ENCODE measurements at regions not wholly inside any gene's neighbourhood (a gene's known extent, or its start where the extent isn't known, plus 50 kb on each side); places are given as distances from the start of the nearest gene placed in this dataset.

DNA sequence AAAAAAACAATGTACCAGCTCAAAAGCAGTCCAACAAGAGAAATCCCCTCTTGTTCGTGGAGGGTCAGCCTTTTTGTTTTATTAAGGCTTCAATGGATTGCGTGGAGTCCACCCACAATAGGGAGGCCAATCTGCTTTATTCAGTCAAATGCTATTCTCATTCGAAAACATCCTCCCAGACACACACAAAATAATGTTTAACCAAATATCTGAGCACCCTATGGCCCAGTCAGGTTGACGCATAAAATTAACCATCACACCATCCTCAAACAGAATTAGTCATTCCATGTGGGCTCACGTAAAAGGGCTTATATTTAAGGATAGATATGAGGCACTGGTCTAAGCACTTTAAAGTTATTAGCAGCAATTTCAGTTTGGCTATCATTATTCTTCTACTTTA, 58.9 kb upstream of the DEUP1 start:
- no peak for TF ChIP-seq ZBTB7A (tag by site-specific recombination; IDR thresholded peaks at IDR 0.05; ENCODE audit: low read depth)
- TF ChIP-seq, protein P1, sequence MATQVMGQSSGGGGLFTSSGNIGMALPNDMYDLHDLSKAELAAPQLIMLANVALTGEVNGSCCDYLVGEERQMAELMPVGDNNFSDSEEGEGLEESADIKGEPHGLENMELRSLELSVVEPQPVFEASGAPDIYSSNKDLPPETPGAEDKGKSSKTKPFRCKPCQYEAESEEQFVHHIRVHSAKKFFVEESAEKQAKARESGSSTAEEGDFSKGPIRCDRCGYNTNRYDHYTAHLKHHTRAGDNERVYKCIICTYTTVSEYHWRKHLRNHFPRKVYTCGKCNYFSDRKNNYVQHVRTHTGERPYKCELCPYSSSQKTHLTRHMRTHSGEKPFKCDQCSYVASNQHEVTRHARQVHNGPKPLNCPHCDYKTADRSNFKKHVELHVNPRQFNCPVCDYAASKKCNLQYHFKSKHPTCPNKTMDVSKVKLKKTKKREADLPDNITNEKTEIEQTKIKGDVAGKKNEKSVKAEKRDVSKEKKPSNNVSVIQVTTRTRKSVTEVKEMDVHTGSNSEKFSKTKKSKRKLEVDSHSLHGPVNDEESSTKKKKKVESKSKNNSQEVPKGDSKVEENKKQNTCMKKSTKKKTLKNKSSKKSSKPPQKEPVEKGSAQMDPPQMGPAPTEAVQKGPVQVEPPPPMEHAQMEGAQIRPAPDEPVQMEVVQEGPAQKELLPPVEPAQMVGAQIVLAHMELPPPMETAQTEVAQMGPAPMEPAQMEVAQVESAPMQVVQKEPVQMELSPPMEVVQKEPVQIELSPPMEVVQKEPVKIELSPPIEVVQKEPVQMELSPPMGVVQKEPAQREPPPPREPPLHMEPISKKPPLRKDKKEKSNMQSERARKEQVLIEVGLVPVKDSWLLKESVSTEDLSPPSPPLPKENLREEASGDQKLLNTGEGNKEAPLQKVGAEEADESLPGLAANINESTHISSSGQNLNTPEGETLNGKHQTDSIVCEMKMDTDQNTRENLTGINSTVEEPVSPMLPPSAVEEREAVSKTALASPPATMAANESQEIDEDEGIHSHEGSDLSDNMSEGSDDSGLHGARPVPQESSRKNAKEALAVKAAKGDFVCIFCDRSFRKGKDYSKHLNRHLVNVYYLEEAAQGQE (tag by site-specific recombination; IDR thresholded peaks at IDR 0.05) = no peak
- TF ChIP-seq ZNF239 (tag by site-specific recombination; IDR thresholded peaks at IDR 0.05) = no peak
- TF ChIP-seq ZNF670 (tag by site-specific recombination; IDR thresholded peaks at IDR 0.05; ENCODE audit: low read depth) = no peak
- TF ChIP-seq, protein P2, sequence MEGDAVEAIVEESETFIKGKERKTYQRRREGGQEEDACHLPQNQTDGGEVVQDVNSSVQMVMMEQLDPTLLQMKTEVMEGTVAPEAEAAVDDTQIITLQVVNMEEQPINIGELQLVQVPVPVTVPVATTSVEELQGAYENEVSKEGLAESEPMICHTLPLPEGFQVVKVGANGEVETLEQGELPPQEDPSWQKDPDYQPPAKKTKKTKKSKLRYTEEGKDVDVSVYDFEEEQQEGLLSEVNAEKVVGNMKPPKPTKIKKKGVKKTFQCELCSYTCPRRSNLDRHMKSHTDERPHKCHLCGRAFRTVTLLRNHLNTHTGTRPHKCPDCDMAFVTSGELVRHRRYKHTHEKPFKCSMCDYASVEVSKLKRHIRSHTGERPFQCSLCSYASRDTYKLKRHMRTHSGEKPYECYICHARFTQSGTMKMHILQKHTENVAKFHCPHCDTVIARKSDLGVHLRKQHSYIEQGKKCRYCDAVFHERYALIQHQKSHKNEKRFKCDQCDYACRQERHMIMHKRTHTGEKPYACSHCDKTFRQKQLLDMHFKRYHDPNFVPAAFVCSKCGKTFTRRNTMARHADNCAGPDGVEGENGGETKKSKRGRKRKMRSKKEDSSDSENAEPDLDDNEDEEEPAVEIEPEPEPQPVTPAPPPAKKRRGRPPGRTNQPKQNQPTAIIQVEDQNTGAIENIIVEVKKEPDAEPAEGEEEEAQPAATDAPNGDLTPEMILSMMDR (tag by site-specific recombination; IDR thresholded peaks at IDR 0.05) = no peak
- no peak for TF ChIP-seq ZNF621 (tag by site-specific recombination; IDR thresholded peaks at IDR 0.05)
- no peak for TF ChIP-seq TRIM28 (IDR thresholded peaks at IDR 0.05; ENCODE audit: borderline replicate concordance, low read length)
- TF ChIP-seq, protein P3, sequence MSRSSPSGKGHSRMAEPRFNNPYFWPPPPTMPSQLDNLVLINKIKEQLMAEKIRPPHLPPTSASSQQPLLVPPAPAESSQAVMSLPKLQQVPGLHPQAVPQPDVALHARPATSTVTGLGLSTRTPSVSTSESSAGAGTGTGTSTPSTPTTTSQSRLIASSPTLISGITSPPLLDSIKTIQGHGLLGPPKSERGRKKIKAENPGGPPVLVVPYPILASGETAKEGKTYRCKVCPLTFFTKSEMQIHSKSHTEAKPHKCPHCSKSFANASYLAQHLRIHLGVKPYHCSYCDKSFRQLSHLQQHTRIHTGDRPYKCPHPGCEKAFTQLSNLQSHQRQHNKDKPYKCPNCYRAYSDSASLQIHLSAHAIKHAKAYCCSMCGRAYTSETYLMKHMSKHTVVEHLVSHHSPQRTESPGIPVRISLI (tag by site-specific recombination; IDR thresholded peaks at IDR 0.05) = no peak

Measured in HEK293 (cell line).